Occipital lobe (tissue), 1 donor: ENCODE measurements at regions not wholly inside any gene's neighbourhood (a gene's known extent, or its start where the extent isn't known, plus 50 kb on each side); places are given as distances from the start of the nearest gene placed in this dataset.

Experiments
- DNase-seq: peaks from one replicate; lab custom pipeline; 2025; lab: John Stamatoyannopoulos, UW

- no peak for DNase-seq
Measured at GRCh38 chr15:95319242-95319641, 1011.3 kb upstream of the NR2F2 start.

DNA sequence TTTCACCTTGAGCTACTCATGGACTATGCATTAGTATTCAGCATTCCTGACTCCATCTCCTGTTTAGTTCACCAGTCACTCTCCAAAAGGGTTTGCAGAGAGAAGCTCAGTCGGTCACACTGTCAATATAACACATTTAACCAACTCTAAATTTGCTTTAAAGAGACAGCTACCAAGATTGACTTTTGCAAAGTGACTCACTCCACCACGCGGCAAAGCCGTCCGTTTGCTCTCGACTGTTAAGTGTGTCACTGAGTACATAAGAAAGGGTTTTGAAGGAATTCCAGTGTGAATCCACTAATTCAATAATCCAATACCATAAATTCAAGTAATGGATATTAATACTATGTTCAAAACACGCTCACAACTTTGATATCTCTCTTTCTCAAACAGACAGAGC lies 1006.7 kb upstream of the NR2F2 start:
- DNase-seq: no peak

DNA sequence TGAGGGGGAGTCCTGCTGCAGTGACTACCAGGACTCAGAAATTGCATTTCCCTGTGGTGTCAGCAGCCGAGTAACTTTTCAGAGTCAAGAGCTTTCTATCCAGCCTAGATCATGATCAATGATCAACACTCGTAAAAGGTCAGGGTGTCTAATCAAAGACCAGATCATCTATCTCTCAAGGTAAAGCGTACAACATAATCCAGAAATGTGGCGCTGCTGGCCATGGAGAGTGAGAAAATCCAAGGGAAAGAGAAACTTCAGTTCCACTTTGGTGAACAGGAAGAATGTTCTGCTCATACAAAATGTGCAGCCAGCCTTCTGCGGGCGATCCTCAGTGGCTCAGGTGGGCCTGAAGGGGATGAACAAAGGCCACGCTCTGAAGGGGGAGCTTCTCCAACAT lies 1005.8 kb upstream of the NR2F2 start:
- DNase-seq: no peak

DNA sequence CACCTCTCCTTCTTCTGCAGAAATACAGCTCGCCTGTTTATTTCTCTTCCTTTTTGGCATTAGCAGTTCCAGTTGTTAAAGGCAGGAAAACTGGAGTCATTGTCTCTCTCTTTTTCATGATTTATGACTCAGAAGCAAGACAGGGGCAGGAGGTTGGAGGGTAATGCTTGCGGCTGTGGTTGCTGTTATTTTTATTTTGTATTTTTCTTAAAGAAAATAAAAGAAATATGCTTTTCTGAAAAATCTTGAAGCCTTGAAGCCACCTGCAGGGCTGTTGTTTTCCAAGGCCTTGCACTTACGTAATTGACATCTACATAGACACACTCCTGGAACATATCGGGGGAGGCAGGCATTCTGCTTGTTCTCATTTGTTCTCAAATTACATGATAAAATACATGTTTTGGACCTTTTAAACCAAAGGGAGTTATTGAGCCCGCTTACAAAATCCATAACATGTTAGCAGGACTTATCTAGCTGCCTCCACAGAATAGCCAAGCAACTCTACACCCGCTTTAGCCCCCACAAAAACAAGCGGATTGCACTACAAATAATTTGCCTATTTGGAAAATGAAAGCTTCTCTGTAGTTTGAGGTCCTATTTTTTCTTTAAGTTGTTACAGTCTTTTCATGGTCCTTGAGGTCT lies 1004.6 kb upstream of the NR2F2 start:
- no peak for DNase-seq

DNA sequence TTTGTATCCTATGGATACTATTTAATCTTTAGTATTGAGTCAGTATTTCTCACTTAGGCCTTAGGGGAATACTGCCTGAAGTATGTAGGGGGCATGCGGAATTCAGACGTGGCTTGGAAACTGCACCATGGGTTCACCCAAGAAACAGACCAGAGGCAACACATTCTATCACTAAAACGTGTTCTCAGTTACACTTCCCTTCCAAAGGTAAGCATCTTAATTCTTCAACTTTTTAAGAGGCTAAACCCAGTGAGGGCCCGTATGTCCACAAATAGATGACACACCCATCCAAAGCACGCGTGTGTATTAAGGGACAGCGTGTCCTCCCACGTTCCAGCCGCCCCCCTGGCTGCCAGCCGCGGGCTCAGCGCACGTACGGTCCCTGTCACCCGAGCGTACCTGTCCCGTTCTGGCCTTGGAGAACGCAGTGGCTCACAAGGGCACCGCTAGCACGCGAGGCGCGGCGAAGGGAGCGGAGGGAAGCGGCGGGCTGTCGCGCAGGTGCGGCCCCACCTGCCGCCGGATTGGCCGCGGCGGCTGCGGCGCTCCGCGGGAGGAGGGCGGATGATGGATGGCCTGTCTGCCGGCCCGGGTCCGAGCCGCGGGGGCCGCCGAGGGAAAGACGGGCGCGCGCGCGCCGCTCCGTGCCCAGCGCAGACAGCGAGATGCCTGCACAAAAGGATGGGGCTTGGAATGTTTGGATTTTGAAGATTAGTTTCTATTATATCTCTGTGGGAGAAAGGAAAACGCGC lies 1003.9 kb upstream of the NR2F2 start:
- no peak for DNase-seq

GRCh38 chr15:95327183-95327525 lies 1003.3 kb upstream of the NR2F2 start:
- no peak for DNase-seq

DNA sequence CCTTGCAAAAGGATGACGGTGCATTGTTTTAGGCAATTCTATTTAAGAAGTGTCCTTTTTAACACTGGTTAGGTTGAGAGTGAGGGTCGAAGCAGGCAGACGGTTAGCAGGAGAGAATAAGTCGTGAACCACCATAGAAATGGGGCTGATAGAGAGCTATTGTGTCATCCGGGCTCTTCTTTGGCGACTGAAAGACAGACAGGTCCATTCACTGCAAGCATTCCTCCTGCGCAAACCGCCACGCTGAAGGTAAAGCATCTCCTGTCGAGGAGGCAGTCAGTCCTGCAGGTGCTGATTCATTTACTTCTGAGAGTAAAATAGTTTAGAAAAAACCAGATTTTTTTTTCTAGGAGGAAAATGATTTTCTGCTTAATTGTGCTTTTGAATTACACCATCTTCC lies 1002.8 kb upstream of the NR2F2 start:
- DNase-seq: no peak

- no peak for DNase-seq
Measured at GRCh38 chr15:95328559-95328958, 1001.9 kb upstream of the NR2F2 start.

GRCh38 chr15:95329362-95329761 lies 1001.1 kb upstream of the NR2F2 start:
- no peak for DNase-seq

DNA sequence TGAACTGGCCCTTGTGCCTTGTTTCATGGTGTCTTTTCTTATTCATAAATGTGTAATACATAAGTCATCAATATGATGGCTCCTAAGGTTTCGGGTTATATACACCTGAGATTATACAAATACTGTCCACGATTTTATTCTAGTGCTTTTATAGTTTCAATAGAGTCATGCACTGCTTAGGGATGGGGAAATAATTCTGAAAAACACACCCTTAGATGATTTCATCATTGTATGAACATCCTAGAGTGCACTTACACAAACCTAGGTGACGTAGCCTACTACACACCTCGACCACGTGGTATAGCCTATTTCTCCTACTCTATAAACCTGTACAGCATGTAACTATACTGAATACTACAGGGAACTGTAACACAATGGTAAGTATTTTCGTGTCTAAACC lies 988.8 kb upstream of the NR2F2 start:
- DNase-seq: no peak

GRCh38 chr15:95345867-95346266 lies 984.6 kb upstream of the NR2F2 start:
- DNase-seq: no peak

DNA sequence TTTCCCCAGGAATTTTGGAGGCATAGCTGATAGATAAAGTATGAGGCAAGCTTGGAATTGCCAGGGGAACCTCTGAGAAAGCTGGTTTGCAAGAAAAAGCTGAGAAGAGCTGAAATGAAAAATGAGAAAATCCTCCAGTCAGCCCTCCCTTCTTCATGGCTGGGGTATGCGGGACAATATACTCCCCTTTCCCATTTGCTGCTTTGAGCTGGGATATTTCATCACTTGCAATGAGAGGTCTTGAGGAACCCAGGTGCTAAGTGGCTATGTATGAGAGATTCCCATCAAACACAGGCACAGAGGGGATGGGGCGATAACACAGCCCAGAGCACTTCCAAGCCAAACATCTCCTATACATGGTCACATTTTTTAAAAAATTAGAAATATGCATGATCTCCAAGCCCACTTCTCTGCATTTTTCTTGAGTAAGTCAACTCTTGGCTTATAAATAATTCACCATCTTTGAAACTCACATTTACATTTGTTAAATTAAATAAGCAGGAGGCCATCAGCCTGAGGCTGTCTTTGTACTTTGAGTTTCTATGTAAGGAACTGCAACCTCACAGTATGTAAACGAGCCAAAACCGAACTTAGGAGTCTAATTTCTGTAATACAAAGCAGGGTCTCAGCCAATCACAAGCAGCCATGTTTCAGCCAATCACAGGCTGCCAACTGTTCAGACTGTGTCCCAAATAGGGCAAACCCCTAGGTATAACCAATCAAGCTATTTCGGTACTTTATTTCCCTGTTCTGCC lies 983.6 kb upstream of the NR2F2 start:
- DNase-seq: no peak

- no peak for DNase-seq
Measured at GRCh38 chr15:95347837-95348236, 982.7 kb upstream of the NR2F2 start.

DNA sequence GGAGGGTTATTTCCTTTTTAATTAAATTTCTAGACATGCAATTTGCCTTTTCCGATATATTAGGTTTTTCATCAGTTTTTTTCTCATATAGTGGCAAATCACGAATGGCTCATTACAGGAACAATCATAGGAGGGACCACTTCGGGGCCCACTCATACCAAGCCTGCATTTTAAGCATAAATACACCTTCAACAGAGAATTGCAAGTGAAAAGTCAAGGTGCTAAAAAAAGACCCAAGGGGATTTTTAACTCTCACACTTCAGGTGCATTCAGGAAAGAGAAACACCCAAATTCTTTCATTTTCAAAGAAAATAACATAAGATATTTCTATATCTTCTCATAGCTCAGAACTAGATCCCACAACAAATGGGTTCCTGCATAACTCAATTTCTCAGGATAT lies 979.6 kb upstream of the NR2F2 start:
- DNase-seq: no peak

GRCh38 chr15:95352631-95353187 lies 977.8 kb upstream of the NR2F2 start:
- no peak for DNase-seq

DNA sequence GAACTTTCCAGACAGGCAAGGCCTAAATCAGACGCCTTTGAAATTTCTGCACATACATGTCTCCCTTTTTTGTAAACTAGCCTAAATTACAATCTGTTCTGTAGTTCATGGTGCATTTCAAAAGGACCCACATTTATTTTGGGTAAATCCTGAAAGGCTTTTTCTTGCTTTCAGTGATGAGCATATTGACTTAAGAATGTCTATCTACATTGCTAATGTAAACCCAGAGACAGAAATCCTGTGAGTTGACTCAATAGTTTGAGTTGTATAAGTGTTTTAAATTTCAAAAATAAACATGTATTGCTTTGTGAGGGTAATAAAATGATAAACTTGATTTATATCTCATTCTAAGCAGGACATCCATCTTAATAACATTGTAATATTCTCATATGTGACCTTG lies 977.0 kb upstream of the NR2F2 start:
- no peak for DNase-seq

DNA sequence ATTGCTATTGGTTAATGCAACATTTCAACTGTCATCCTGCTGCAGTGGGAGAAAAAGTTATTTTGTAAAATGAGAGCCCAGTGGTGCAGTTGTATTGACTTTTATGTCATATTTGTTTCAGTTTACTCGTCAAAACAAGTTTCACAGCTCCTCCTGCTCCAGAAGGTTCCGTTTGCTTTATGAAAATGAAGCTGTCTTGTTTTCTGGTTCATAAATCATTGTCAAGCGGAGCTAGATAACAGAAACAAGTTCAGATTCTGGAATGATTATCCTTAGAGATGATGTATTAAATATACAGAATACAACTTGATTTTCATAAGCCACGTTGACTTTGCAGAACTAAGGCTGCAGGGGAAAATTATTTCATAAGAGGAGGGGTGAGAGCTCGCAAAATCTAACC lies 970.5 kb upstream of the NR2F2 start:
- no peak for DNase-seq

DNA sequence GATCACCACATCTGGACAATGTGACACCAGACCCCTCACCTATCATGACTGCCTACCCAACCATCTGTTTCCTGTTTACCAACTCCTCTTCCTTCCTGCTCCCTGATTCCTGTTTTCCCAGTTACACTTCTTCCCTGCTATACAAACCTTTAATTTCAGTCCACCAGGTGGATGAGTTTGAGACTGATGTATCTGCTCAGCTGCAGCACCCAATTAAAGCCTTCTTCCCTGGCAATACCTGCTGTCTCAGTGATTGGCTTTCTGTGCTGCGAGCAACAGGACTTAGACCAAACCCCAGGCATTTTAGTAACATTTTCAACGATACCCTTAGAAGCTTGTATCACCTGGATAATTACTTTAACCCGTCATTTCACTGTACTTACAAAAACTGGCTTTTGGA lies 968.2 kb upstream of the NR2F2 start:
- no peak for DNase-seq

GRCh38 chr15:95363646-95364045 lies 966.9 kb upstream of the NR2F2 start:
- no peak for DNase-seq

GRCh38 chr15:95365511-95366107 lies 964.9 kb upstream of the NR2F2 start:
- DNase-seq: no peak

GRCh38 chr15:95368191-95368590 lies 962.3 kb upstream of the NR2F2 start:
- no peak for DNase-seq
